ENCODE measurements at regions not wholly inside any gene's neighbourhood (a gene's known extent, or its start where the extent isn't known, plus 50 kb on each side); places are given as distances from the start of the nearest gene placed in this dataset.

GRCh38 chr2:125070726-125071505, 1045.8 kb downstream of the CNTNAP5 start:
- no peak for ATAC-seq
- Histone ChIP-seq H3K9me3 (no peaks in the 10 kb centered on the region), H3K4me1 (no peaks in the 10 kb centered on the region), H3K27me3 (ENCODE audit: low read depth) (no peaks in the 10 kb centered on the region), H3K27ac (no peak overlapping the region), H3K36me3 (no peaks in the 10 kb centered on the region), H3K4me3 (no peak overlapping the region)
- TF ChIP-seq CTCF (IDR thresholded peaks at IDR 0.05) = no peak
- DNase-seq = no peak
- intact Hi-C loops (cut with DNase I) = no loop called here

GRCh38 chr2:125073440-125073839, 1048.4 kb downstream of the CNTNAP5 start:
- H3K27me3 ChIP-seq (ENCODE audit: low read depth) = no peaks in the 10 kb centered on the region
- intact Hi-C loops (cut with DNase I) = no loop called here
- no peaks in the 10 kb centered on the region for H3K36me3 ChIP-seq
- H3K9me3 ChIP-seq = no peaks in the 10 kb centered on the region
- no peaks in the 10 kb centered on the region for H3K4me1 ChIP-seq
- no peak for DNase-seq
- ATAC-seq = no peak
- no peak overlapping the region for H3K4me3 ChIP-seq
- no peak overlapping the region for H3K27ac ChIP-seq
- TF ChIP-seq CTCF (IDR thresholded peaks at IDR 0.05) = no peak

GRCh38 chr2:125085904-125086303, 1060.8 kb downstream of the CNTNAP5 start:
- intact Hi-C loops (cut with DNase I) = no loop called here
- no peak for TF ChIP-seq CTCF (IDR thresholded peaks at IDR 0.05)
- Histone ChIP-seq H3K27me3 (ENCODE audit: low read depth) (no peaks in the 10 kb centered on the region), H3K27ac (no peak overlapping the region), H3K4me3 (no peak overlapping the region), H3K4me1 (no peaks in the 10 kb centered on the region), H3K36me3 (no peaks in the 10 kb centered on the region), H3K9me3 (no peaks in the 10 kb centered on the region)
- ATAC-seq = no peak
- no peak for DNase-seq

- Histone ChIP-seq H3K27me3 (ENCODE audit: low read depth) (no peaks in the 10 kb centered on the region), H3K4me3 (no peak overlapping the region), H3K36me3 (no peaks in the 10 kb centered on the region), H3K27ac (no peak overlapping the region), H3K9me3 (no peaks in the 10 kb centered on the region), H3K4me1 (no peaks in the 10 kb centered on the region)
- intact Hi-C loops (cut with DNase I) = no loop called here
- no peak for ATAC-seq
- DNase-seq = no peak
- no peak for TF ChIP-seq CTCF (IDR thresholded peaks at IDR 0.05)
Measured at GRCh38 chr2:125086313-125087184, 1061.5 kb downstream of the CNTNAP5 start.

GRCh38 chr2:125092276-125093009, 1067.4 kb downstream of the CNTNAP5 start:
- ATAC-seq (no peak), DNase-seq (no peak)
- Histone ChIP-seq H3K27me3 (ENCODE audit: low read depth) (no peaks in the 10 kb centered on the region), H3K9me3 (no peaks in the 10 kb centered on the region), H3K4me1 (no peaks in the 10 kb centered on the region), H3K27ac (no peak overlapping the region), H3K4me3 (no peak overlapping the region), H3K36me3 (no peaks in the 10 kb centered on the region)
- no peak for TF ChIP-seq CTCF (IDR thresholded peaks at IDR 0.05)
- intact Hi-C loops (cut with DNase I) = no loop called here
